ENCODE measurements at regions not wholly inside any gene's neighbourhood (a gene's known extent, or its start where the extent isn't known, plus 50 kb on each side); places are given as distances from the start of the nearest gene placed in this dataset.
"Not testable (repeated sequence)": the region's sequence is repeated elsewhere in the genome, so short reads cannot be mapped to it uniquely, and the experiment has no call there.

- in situ Hi-C loops (cut with HindIII; ENCODE audit: low pct_ligation_motif_present, low pct_unique_long_range_greater_than_20kb, low sequenced_read_pairs), result no loop called here
- DNase-seq, result no peak
Measured at GRCh38 chr10:121267236-121268003, 330.8 kb downstream of the FGFR2 start.

GRCh38 chr10:121268363-121268762, 329.9 kb downstream of the FGFR2 start:
- in situ Hi-C loops (cut with HindIII; ENCODE audit: low pct_ligation_motif_present, low pct_unique_long_range_greater_than_20kb, low sequenced_read_pairs), result no loop called here
- no peak for DNase-seq

GRCh38 chr10:121268863-121269432, 329.3 kb downstream of the FGFR2 start:
- no peak for DNase-seq
- in situ Hi-C loops (cut with HindIII; ENCODE audit: low pct_ligation_motif_present, low pct_unique_long_range_greater_than_20kb, low sequenced_read_pairs), result no loop called here

- DNase-seq, result no peak
- in situ Hi-C loops (cut with HindIII; ENCODE audit: low pct_ligation_motif_present, low pct_unique_long_range_greater_than_20kb, low sequenced_read_pairs), result no loop called here
Measured at GRCh38 chr10:121270906-121271305, 327.3 kb downstream of the FGFR2 start.

- in situ Hi-C loops (cut with HindIII; ENCODE audit: low pct_ligation_motif_present, low pct_unique_long_range_greater_than_20kb, low sequenced_read_pairs), result no loop called here
- no peak for DNase-seq
Measured at GRCh38 chr10:121276046-121276445, 322.2 kb downstream of the FGFR2 start.

- in situ Hi-C loops (cut with HindIII; ENCODE audit: low pct_ligation_motif_present, low pct_unique_long_range_greater_than_20kb, low sequenced_read_pairs), result no loop called here
- no peak for DNase-seq
Measured at GRCh38 chr10:121276822-121277221, 321.4 kb downstream of the FGFR2 start.

GRCh38 chr10:121278386-121278785, 319.9 kb downstream of the FGFR2 start:
- DNase-seq; in situ Hi-C loops (cut with HindIII; ENCODE audit: low pct_ligation_motif_present, low pct_unique_long_range_greater_than_20kb, low sequenced_read_pairs): not testable (repeated sequence)

- in situ Hi-C loops (cut with HindIII; ENCODE audit: low pct_ligation_motif_present, low pct_unique_long_range_greater_than_20kb, low sequenced_read_pairs), result no loop called here
- no peak for DNase-seq
Measured at GRCh38 chr10:121281576-121281975, 316.7 kb downstream of the FGFR2 start.

- in situ Hi-C loops (cut with HindIII; ENCODE audit: low pct_ligation_motif_present, low pct_unique_long_range_greater_than_20kb, low sequenced_read_pairs), result no loop called here
- no peak for DNase-seq
Measured at GRCh38 chr10:121282264-121282663, 316.0 kb downstream of the FGFR2 start.

- DNase-seq, result no peak
- in situ Hi-C loops (cut with HindIII; ENCODE audit: low pct_ligation_motif_present, low pct_unique_long_range_greater_than_20kb, low sequenced_read_pairs), result no loop called here
Measured at GRCh38 chr10:121282797-121283515, 315.3 kb downstream of the FGFR2 start.

GRCh38 chr10:121284936-121285335, 313.3 kb downstream of the FGFR2 start:
- DNase-seq, result no peak
- in situ Hi-C loops (cut with HindIII; ENCODE audit: low pct_ligation_motif_present, low pct_unique_long_range_greater_than_20kb, low sequenced_read_pairs), result no loop called here

GRCh38 chr10:121285406-121286196, 312.6 kb downstream of the FGFR2 start:
- in situ Hi-C loops (cut with HindIII; ENCODE audit: low pct_ligation_motif_present, low pct_unique_long_range_greater_than_20kb, low sequenced_read_pairs), result no loop called here
- no peak for DNase-seq

- in situ Hi-C loops (cut with HindIII; ENCODE audit: low pct_ligation_motif_present, low pct_unique_long_range_greater_than_20kb, low sequenced_read_pairs), result no loop called here
Measured at GRCh38 chr10:121288011-121288410, 310.2 kb downstream of the FGFR2 start.

GRCh38 chr10:121288864-121289661, 309.2 kb downstream of the FGFR2 start:
- DNase-seq, result no peak
- in situ Hi-C loops (cut with HindIII; ENCODE audit: low pct_ligation_motif_present, low pct_unique_long_range_greater_than_20kb, low sequenced_read_pairs), result no loop called here

More at GRCh38 chr10:121288011-121288410, 310.2 kb downstream of the FGFR2 start:
- DNase-seq, result no peak

GRCh38 chr10:121289800-121290199, 308.4 kb downstream of the FGFR2 start:
- DNase-seq, result no peak
- in situ Hi-C loops (cut with HindIII; ENCODE audit: low pct_ligation_motif_present, low pct_unique_long_range_greater_than_20kb, low sequenced_read_pairs), result no loop called here

GRCh38 chr10:121290674-121291073, 307.6 kb downstream of the FGFR2 start:
- in situ Hi-C loops (cut with HindIII; ENCODE audit: low pct_ligation_motif_present, low pct_unique_long_range_greater_than_20kb, low sequenced_read_pairs), result no loop called here
- DNase-seq, result no peak

- in situ Hi-C loops (cut with HindIII; ENCODE audit: low pct_ligation_motif_present, low pct_unique_long_range_greater_than_20kb, low sequenced_read_pairs), result no loop called here
- DNase-seq, result no peak
Measured at GRCh38 chr10:121291376-121291775, 306.9 kb downstream of the FGFR2 start.

- DNase-seq, result no peak
- in situ Hi-C loops (cut with HindIII; ENCODE audit: low pct_ligation_motif_present, low pct_unique_long_range_greater_than_20kb, low sequenced_read_pairs), result no loop called here
Measured at GRCh38 chr10:121291823-121292222, 306.4 kb downstream of the FGFR2 start.
